GM18508 (cell line): ENCODE measurements at regions not wholly inside any gene's neighbourhood (a gene's known extent, or its start where the extent isn't known, plus 50 kb on each side); places are given as distances from the start of the nearest gene placed in this dataset.

Experiments
- ATAC-seq: cut with Tn5 transposase; IDR thresholded peaks from one replicate; pipeline ENCODE4 v1.9.1; 2021; ENCODE audit warnings: moderate number of reproducible peaks; ENCODE audit not compliant: insufficient read depth, unreplicated experiment

DNA sequence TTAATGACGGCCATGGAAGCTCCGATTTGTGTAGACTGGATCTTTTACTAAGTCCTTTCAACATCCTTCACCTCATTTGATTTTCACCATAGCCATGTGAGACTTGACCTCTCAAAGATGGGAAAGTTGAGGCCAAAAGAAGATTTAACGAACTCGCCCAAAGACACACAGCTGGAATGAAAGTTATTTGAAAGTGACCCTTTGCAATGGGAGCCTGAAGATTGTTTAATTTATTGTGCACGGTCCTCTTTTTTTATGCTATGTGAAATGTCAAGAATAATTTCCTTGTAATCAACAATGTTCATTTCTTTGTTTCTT, 58.0 kb upstream of the COPS8 start:
- no peak for ATAC-seq

DNA sequence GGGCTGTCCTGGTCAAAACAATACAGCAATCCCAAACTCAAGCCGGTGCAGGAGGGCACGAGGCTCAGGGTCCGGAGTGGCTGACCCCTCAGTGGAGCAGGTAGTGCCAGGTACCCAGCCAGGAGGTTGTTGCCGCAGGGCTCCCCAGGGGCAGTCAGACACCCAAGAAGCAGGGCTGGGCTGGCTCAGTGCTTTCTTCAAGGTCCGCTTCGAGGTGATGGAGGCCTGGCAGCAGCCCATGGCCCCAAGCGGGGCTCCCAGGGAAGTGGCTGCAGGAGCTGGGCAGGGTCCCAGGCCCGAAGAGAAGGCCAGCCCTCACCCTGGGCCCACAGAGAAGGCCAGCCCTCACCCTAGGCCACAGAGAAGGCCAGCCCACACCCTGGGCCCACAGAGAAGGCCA, 55.3 kb upstream of the COPS8 start:
- ATAC-seq = no peak

DNA sequence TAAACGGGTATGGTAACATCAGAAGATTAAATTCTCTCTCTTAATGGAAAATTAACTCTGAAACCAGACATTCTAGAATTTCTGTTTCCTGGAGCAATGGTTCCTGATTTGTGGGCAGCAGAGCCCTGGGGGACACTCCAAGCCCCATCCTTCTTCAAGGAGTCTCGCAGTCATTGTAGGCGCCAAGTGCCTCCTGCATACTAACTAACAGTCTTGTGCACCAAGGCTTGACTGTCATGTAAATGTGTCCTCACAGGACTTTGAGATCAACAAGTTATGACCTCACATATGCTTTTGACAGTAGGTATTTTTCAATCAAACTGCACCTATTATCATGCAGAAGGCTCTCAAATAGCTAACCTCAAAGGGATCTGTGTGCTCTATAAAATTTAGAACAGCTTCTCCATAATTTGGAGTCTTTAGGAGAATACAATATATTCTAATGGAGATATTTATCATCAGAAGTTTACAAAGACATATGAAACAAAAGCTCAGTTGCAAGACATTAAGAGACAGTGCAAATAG, 52.1 kb upstream of the COPS8 start:
- no peak for ATAC-seq

DNA sequence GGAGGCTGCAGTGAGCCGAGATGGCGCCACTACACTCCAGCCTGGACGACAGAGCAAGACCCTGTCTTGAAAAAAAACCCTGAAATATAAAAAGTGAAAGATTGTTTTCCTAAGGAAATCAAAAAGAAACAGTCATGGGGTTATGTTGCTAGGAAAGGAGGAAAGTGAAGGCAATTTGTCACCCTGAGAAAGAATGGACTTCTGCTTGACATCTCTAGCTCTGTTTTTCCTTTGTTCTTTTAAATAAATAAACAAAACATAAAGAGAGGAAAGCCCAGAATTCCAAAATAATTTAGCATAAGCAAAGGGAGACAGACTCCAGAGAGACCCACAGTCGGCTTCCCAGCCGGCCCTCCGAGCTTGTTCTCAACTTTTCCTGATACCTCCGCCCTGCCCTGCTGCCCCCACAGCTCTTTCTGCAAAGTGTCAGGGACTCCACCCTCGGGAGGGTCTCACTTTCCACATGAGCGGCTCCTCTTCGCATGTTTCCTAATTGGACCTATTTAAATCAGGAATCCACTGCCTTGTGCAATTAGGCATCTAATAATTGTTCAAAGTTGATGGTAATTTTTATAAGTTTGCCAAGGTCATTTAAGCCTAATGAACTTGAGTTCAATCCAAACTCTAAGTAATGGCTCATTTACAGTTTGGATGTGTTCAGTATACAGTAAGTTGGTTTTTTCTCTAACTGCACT, 49.8 kb upstream of the COPS8 start:
- ATAC-seq = no peak
